WTC11 (cell line): ENCODE measurements at regions not wholly inside any gene's neighbourhood (a gene's known extent, or its start where the extent isn't known, plus 50 kb on each side); places are given as distances from the start of the nearest gene placed in this dataset.

ENCODE experiments used
- ATAC-seq: fragments of 200-7000 bp; cut with Tn5 transposase; 2 replicates; pipeline ENCODE4 v1.10.0; 2021; ENCODE audit warnings: mild to moderate bottlenecking, moderate library complexity
- CTCF ChIA-PET: fragments of 300-600 bp; sonication (Branson Sonifier 250); formaldehyde crosslinking; loops from one replicate; lab custom pipeline; 2021; ENCODE audit warnings: antibody characterized with exemption; lab: Charles Lee
- POLR2A ChIA-PET: fragments of 350-600 bp; sonication (Branson Sonifier 250); formaldehyde crosslinking; loops from one replicate; lab custom pipeline; 2021; ENCODE audit warnings: antibody characterized with exemption; lab: Charles Lee
- DNase-seq: peaks from one replicate; pipeline ENCODE4 v3.0.0; 2021; ENCODE audit warnings: low spot score
- H3K27ac Mint-ChIP-seq: 2 replicates; pipeline ENCODE4 v1.8.0; 2021; ENCODE audit warnings: mixed read lengths
- H3K27me3 Mint-ChIP-seq: 2 replicates; pipeline ENCODE4 v1.8.0; 2021; ENCODE audit warnings: low read depth, mild to moderate bottlenecking, moderate library complexity, mixed read lengths
- H3K36me3 Mint-ChIP-seq: 2 replicates; pipeline ENCODE4 v1.8.0; 2021; ENCODE audit warnings: mixed read lengths
- H3K4me1 Mint-ChIP-seq: 2 replicates; pipeline ENCODE4 v1.8.0; 2022; ENCODE audit warnings: mixed read lengths
- H3K4me3 Mint-ChIP-seq: 2 replicates; pipeline ENCODE4 v1.8.0; 2021; ENCODE audit warnings: mild to moderate bottlenecking, moderate library complexity, mixed read lengths
- H3K9me3 Mint-ChIP-seq: 2 replicates; pipeline ENCODE4 v1.8.0; 2021; ENCODE audit warnings: mixed read lengths
- CREM ChIP-seq: sonication (generic); formaldehyde crosslinking; IDR thresholded peaks from 2 replicates; pipeline ENCODE4 v1.8.1; 2022; ENCODE audit warnings: mild to moderate bottlenecking, missing genetic modification reagents, moderate library complexity
- ELF4 ChIP-seq: sonication (generic); formaldehyde crosslinking; IDR thresholded peaks from 2 replicates; pipeline ENCODE4 v1.8.1; 2022; ENCODE audit warnings: low read depth, mild to moderate bottlenecking, moderate library complexity, missing genetic modification reagents
- FOXK1 ChIP-seq: sonication (generic); formaldehyde crosslinking; IDR thresholded peaks from 2 replicates; pipeline ENCODE4 v1.8.0; 2022; ENCODE audit warnings: mild to moderate bottlenecking, moderate library complexity, missing genetic modification reagents
- FOXP1 ChIP-seq: sonication (generic); formaldehyde crosslinking; IDR thresholded peaks from 2 replicates; pipeline ENCODE4 v1.8.0; 2022; ENCODE audit warnings: missing genetic modification reagents, mild to moderate bottlenecking, moderate library complexity, borderline replicate concordance
- GABPB1 ChIP-seq: sonication (generic); formaldehyde crosslinking; IDR thresholded peaks from 2 replicates; pipeline ENCODE4 v1.8.1; 2023; ENCODE audit warnings: mild to moderate bottlenecking, missing genetic modification reagents
- IRF1 ChIP-seq: sonication (generic); formaldehyde crosslinking; IDR thresholded peaks from 2 replicates; pipeline ENCODE4 v1.8.0; 2023; ENCODE audit warnings: missing genetic modification reagents
- JAZF1 ChIP-seq: fragments of 250-450 bp; sonication (Bioruptor Pico); IDR thresholded peaks from 2 replicates; pipeline ENCODE4 v1.9.0; 2021; ENCODE audit warnings: moderate library complexity, mild to moderate bottlenecking, inconsistent platforms
- MXD4 ChIP-seq: fragments of 250-450 bp; sonication (Bioruptor Pico); IDR thresholded peaks from 2 replicates; pipeline ENCODE4 v1.8.0; 2021; ENCODE audit warnings: mild to moderate bottlenecking, moderate library complexity, borderline replicate concordance
- NFATC4 ChIP-seq: fragments of 250-450 bp; sonication (Bioruptor Pico); IDR thresholded peaks from 2 replicates; pipeline ENCODE4 v1.9.0; 2021; ENCODE audit warnings: mild to moderate bottlenecking
- NR1H2 ChIP-seq: sonication (generic); formaldehyde crosslinking; IDR thresholded peaks from 2 replicates; pipeline ENCODE4 v1.9.0; 2021; ENCODE audit warnings: mild to moderate bottlenecking, moderate library complexity, missing genetic modification reagents
- PRDM15 ChIP-seq: sonication (generic); formaldehyde crosslinking; IDR thresholded peaks from 2 replicates; pipeline ENCODE4 v1.8.0; 2022; ENCODE audit warnings: missing genetic modification reagents
- PRRX2 ChIP-seq: fragments of 250-450 bp; sonication (Bioruptor Pico); IDR thresholded peaks from 2 replicates; pipeline ENCODE4 v1.8.0; 2021; ENCODE audit warnings: mild to moderate bottlenecking
- SMAD4 ChIP-seq: sonication (generic); formaldehyde crosslinking; IDR thresholded peaks from 2 replicates; pipeline ENCODE4 v1.8.0; 2022; ENCODE audit warnings: mild to moderate bottlenecking, missing genetic modification reagents
- SP1 ChIP-seq: sonication (generic); formaldehyde crosslinking; conservative IDR thresholded peaks from 2 replicates; pipeline ENCODE4 v1.8.1; 2022; ENCODE audit warnings: missing genetic modification reagents
- TEAD4 ChIP-seq: sonication (generic); formaldehyde crosslinking; IDR thresholded peaks from 2 replicates; pipeline ENCODE4 v1.8.0; 2022; ENCODE audit warnings: mild to moderate bottlenecking, missing genetic modification reagents
- USF2 ChIP-seq: sonication (generic); formaldehyde crosslinking; IDR thresholded peaks from 2 replicates; pipeline ENCODE4 v1.8.1; 2023; ENCODE audit warnings: mild to moderate bottlenecking, missing genetic modification reagents, moderate library complexity
- ZNF219 ChIP-seq: sonication (generic); formaldehyde crosslinking; IDR thresholded peaks from 2 replicates; pipeline ENCODE4 v1.8.0; 2023; ENCODE audit warnings: missing genetic modification reagents, mild to moderate bottlenecking, borderline replicate concordance
- ZNF396 ChIP-seq: fragments of 250-450 bp; sonication (Bioruptor Pico); IDR thresholded peaks from 2 replicates; pipeline ENCODE4 v1.8.0; 2021; ENCODE audit warnings: mild to moderate bottlenecking, moderate library complexity, borderline replicate concordance
- ZNF425 ChIP-seq: fragments of 250-450 bp; sonication (Bioruptor Pico); conservative IDR thresholded peaks from 2 replicates; pipeline ENCODE4 v1.9.0; 2021; ENCODE audit warnings: mild to moderate bottlenecking
- ZSCAN18 ChIP-seq: fragments of 250-450 bp; sonication (Bioruptor Pico); IDR thresholded peaks from 2 replicates; pipeline ENCODE4 v2.1.2; 2022; ENCODE audit warnings: mild to moderate bottlenecking, moderate library complexity

GRCh38 chr3:181892848-181893247 lies 181.1 kb downstream of the SOX2 start:
- H3K36me3 Mint-ChIP-seq, result no peaks in the 10 kb centered on the region
- peaks cover 4% of the 10 kb centered on the region for H3K9me3 Mint-ChIP-seq
- POLR2A ChIA-PET, result interaction anchor here (0.8 kb wide), 1 partner anchor 165 kb away, joined by 3 read pairs; no protein-coding TSS in a partner anchor
- TF ChIP-seq FOXK1 (no peak), ZNF219 (no peak), GABPB1 (CRISPR knock-in tag) (no peak), ZNF396 (CRISPR knock-in tag) (no peak), ELF4 (CRISPR knock-in tag) (no peak), TEAD4 (CRISPR knock-in tag) (no peak), NFATC4 (no peak), IRF1 (CRISPR knock-in tag) (no peak), SMAD4 (CRISPR knock-in tag) (no peak), FOXP1 (CRISPR knock-in tag) (no peak), CREM (no peak), ZSCAN18 (no peak), JAZF1 (CRISPR knock-in tag) (no peak), MXD4 (no peak), PRDM15 (no peak), SP1 (CRISPR knock-in tag) (no peak), PRRX2 (CRISPR knock-in tag) (no peak), ZNF425 (CRISPR knock-in tag) (no peak), NR1H2 (no peak), USF2 (no peak)
- peaks cover 19% of the 10 kb centered on the region for H3K4me1 Mint-ChIP-seq
- H3K27ac Mint-ChIP-seq, result peak overlapping the region; percentile 16
- no peaks in the 10 kb centered on the region for H3K27me3 Mint-ChIP-seq
- peak; percentile 74 for ATAC-seq
- no peak for DNase-seq
- H3K4me3 Mint-ChIP-seq, result no peak overlapping the region
- CTCF ChIA-PET, result interaction anchor here (0.5 to 1.1 kb wide), 2 partner anchors 166 to 191 kb away, joined by 3 read pairs; no protein-coding TSS in a partner anchor
